HEK293 (cell line): ENCODE measurements at regions not wholly inside any gene's neighbourhood (a gene's known extent, or its start where the extent isn't known, plus 50 kb on each side); places are given as distances from the start of the nearest gene placed in this dataset.

ENCODE experiments used
- CTCF ChIA-PET: fragments of 350-600 bp; formaldehyde crosslinking; extraction: SDS; loops from one replicate; lab custom pipeline; 2021; ENCODE audit warnings: antibody characterized with exemption; lab: Yijun Ruan, JAX
- POLR2A ChIA-PET: fragments of 300-600 bp; formaldehyde crosslinking; extraction: SDS; loops from one replicate; lab custom pipeline; 2020; ENCODE audit warnings: antibody characterized with exemption, inconsistent platforms; lab: Yijun Ruan, JAX
- H3K27ac ChIP-seq: fragments of 200-500 bp; sonication (Bioruptor generic); 2 replicates; pipeline ENCODE4 v1.5.1; 2014; ENCODE audit warnings: low read depth, low read length, control low read depth, inconsistent platforms; ENCODE audit errors: extremely low read depth
- H3K36me3 ChIP-seq, 2 experiments: fragments of 200-500 bp in 1 of 2; sonication (Bioruptor generic) in 1 of 2; 1 replicate in 1 of 2; 2 replicates in 1 of 2; pipeline ENCODE4 v1.5.1; 2014 to 2017; ENCODE audit warnings: inconsistent platforms in 2 of 2, low read length in 2 of 2; ENCODE audit not compliant: control insufficient read depth in 2 of 2, insufficient read depth in 1 of 2
- H3K4me1 ChIP-seq: fragments of 200-500 bp; sonication (Bioruptor generic); 2 replicates; pipeline ENCODE4 v1.5.1; 2014; ENCODE audit warnings: mild to moderate bottlenecking, low read length, inconsistent platforms; ENCODE audit not compliant: control insufficient read depth, insufficient read depth
- H3K4me3 ChIP-seq: 2 replicates; pipeline ENCODE4 v1.5.1; 2011; ENCODE audit warnings: low read depth, mild to moderate bottlenecking, control low read depth, low read length, moderate library complexity
- H3K9me3 ChIP-seq: fragments of 200-500 bp; sonication (Bioruptor generic); 2 replicates; pipeline ENCODE4 v1.5.1; 2014; ENCODE audit warnings: low read depth, low read length, inconsistent platforms; ENCODE audit not compliant: control insufficient read depth, insufficient read depth
- CTCF ChIP-seq: fragments of 450-650 bp; formaldehyde crosslinking; IDR thresholded peaks from 2 replicates; pipeline ENCODE4 v1.5.1; 2016; ENCODE audit warnings: missing biosample characterization, missing genetic modification characterization
- EGR2 ChIP-seq: fragments of 450-650 bp; formaldehyde crosslinking; IDR thresholded peaks from 2 replicates; pipeline ENCODE4 v1.5.1; 2016; ENCODE audit warnings: low read depth, missing biosample characterization, missing genetic modification characterization
- FEZF1 ChIP-seq: fragments of 450-650 bp; formaldehyde crosslinking; IDR thresholded peaks from 2 replicates; pipeline ENCODE4 v1.5.1; 2016; ENCODE audit warnings: missing biosample characterization, missing genetic modification characterization
- GFI1B ChIP-seq: fragments of 450-650 bp; formaldehyde crosslinking; IDR thresholded peaks from 2 replicates; pipeline ENCODE4 v1.5.1; 2016; ENCODE audit warnings: missing biosample characterization, missing genetic modification characterization
- GLIS1 ChIP-seq: fragments of 450-650 bp; formaldehyde crosslinking; IDR thresholded peaks from 2 replicates; pipeline ENCODE4 v1.5.1; 2016; ENCODE audit warnings: missing biosample characterization, missing genetic modification characterization
- KLF7 ChIP-seq: fragments of 450-650 bp; formaldehyde crosslinking; IDR thresholded peaks from 2 replicates; pipeline ENCODE4 v1.5.1; 2016; ENCODE audit warnings: missing biosample characterization, missing genetic modification characterization, borderline replicate concordance
- KLF9 ChIP-seq: fragments of 450-650 bp; formaldehyde crosslinking; IDR thresholded peaks from 2 replicates; pipeline ENCODE4 v1.5.1; 2016; ENCODE audit warnings: missing biosample characterization, missing genetic modification characterization, low read depth
- MYNN ChIP-seq: fragments of 450-650 bp; formaldehyde crosslinking; IDR thresholded peaks from 2 replicates; pipeline ENCODE4 v1.5.1; 2016; ENCODE audit warnings: missing biosample characterization, missing genetic modification characterization, borderline replicate concordance
- REPIN1 ChIP-seq: fragments of 450-650 bp; formaldehyde crosslinking; IDR thresholded peaks from 2 replicates; pipeline ENCODE4 v1.5.1; 2017; ENCODE audit warnings: missing biosample characterization, missing genetic modification characterization, low read depth
- SETDB1 ChIP-seq: IDR thresholded peaks from one replicate; pipeline ENCODE4 v1.6.1; 2017; ENCODE audit warnings: mild to moderate bottlenecking, low read length, moderate library complexity, mixed read lengths; ENCODE audit not compliant: insufficient read length
- YY2 ChIP-seq: fragments of 450-650 bp; formaldehyde crosslinking; IDR thresholded peaks from 2 replicates; pipeline ENCODE4 v1.5.1; 2016; ENCODE audit warnings: missing biosample characterization, missing genetic modification characterization
- ZBTB21 ChIP-seq: fragments of 450-650 bp; formaldehyde crosslinking; IDR thresholded peaks from 2 replicates; pipeline ENCODE4 v1.5.1; 2017; ENCODE audit warnings: missing biosample characterization, missing genetic modification characterization
- ZBTB44 ChIP-seq: fragments of 450-650 bp; IDR thresholded peaks from 2 replicates; pipeline ENCODE4 v1.5.1; 2018; ENCODE audit warnings: missing biosample characterization, mild to moderate bottlenecking, missing genetic modification characterization
- ZFP41 ChIP-seq: fragments of 450-650 bp; formaldehyde crosslinking; IDR thresholded peaks from 2 replicates; pipeline ENCODE4 v1.5.1; 2016; ENCODE audit warnings: missing biosample characterization, missing genetic modification characterization, borderline replicate concordance
- ZFP69B ChIP-seq: fragments of 450-650 bp; formaldehyde crosslinking; IDR thresholded peaks from 2 replicates; pipeline ENCODE4 v1.5.1; 2016; ENCODE audit warnings: missing biosample characterization, missing genetic modification characterization
- ZNF169 ChIP-seq: fragments of 450-650 bp; formaldehyde crosslinking; IDR thresholded peaks from 2 replicates; pipeline ENCODE4 v1.5.1; 2016; ENCODE audit warnings: missing biosample characterization, missing genetic modification characterization
- ZNF211 ChIP-seq: fragments of 450-650 bp; formaldehyde crosslinking; IDR thresholded peaks from 2 replicates; pipeline ENCODE4 v1.5.1; 2016; ENCODE audit warnings: low read depth, missing biosample characterization, missing genetic modification characterization
- ZNF350 ChIP-seq: fragments of 450-650 bp; formaldehyde crosslinking; IDR thresholded peaks from 2 replicates; pipeline ENCODE4 v1.5.0; 2017; ENCODE audit warnings: missing biosample characterization, mild to moderate bottlenecking, missing genetic modification characterization
- ZNF37A ChIP-seq: fragments of 450-650 bp; IDR thresholded peaks from 2 replicates; pipeline ENCODE4 v1.5.1; 2018; ENCODE audit warnings: missing biosample characterization, missing genetic modification characterization
- ZNF394 ChIP-seq: fragments of 450-650 bp; formaldehyde crosslinking; IDR thresholded peaks from 2 replicates; pipeline ENCODE4 v1.5.1; 2016; ENCODE audit warnings: missing biosample characterization, missing genetic modification characterization, mild to moderate bottlenecking, moderate library complexity, borderline replicate concordance
- ZNF426 ChIP-seq: fragments of 450-650 bp; formaldehyde crosslinking; IDR thresholded peaks from 2 replicates; pipeline ENCODE4 v1.5.1; 2017; ENCODE audit warnings: missing biosample characterization, missing genetic modification characterization, mild to moderate bottlenecking, inconsistent platforms, moderate library complexity
- ZNF514 ChIP-seq: fragments of 450-650 bp; formaldehyde crosslinking; IDR thresholded peaks from 2 replicates; pipeline ENCODE4 v1.5.1; 2016; ENCODE audit warnings: missing biosample characterization, missing genetic modification characterization
- ZNF600 ChIP-seq: fragments of 450-650 bp; formaldehyde crosslinking; IDR thresholded peaks from 2 replicates; pipeline ENCODE4 v1.5.1; 2016; ENCODE audit warnings: missing biosample characterization, missing genetic modification characterization
- ZNF660 ChIP-seq: fragments of 450-650 bp; IDR thresholded peaks from 2 replicates; pipeline ENCODE4 v1.5.1; 2018; ENCODE audit warnings: missing biosample characterization, mild to moderate bottlenecking, missing genetic modification characterization
- ZNF843 ChIP-seq: fragments of 450-650 bp; formaldehyde crosslinking; IDR thresholded peaks from 2 replicates; pipeline ENCODE4 v1.5.1; 2016; ENCODE audit warnings: missing biosample characterization, missing genetic modification characterization
- ZXDB ChIP-seq: fragments of 450-650 bp; formaldehyde crosslinking; IDR thresholded peaks from 2 replicates; pipeline ENCODE4 v1.5.1; 2016; ENCODE audit warnings: missing biosample characterization, missing genetic modification characterization
- TF ChIP-seq, protein P1 (sequence below): fragments of 450-650 bp; formaldehyde crosslinking; IDR thresholded peaks from 2 replicates; pipeline ENCODE4 v1.5.1; 2016; ENCODE audit warnings: missing biosample characterization, missing genetic modification characterization
- TF ChIP-seq, protein P2 (sequence below): fragments of 450-650 bp; formaldehyde crosslinking; IDR thresholded peaks from 2 replicates; pipeline ENCODE4 v1.5.1; 2017; ENCODE audit warnings: missing biosample characterization, missing genetic modification characterization

DNA sequence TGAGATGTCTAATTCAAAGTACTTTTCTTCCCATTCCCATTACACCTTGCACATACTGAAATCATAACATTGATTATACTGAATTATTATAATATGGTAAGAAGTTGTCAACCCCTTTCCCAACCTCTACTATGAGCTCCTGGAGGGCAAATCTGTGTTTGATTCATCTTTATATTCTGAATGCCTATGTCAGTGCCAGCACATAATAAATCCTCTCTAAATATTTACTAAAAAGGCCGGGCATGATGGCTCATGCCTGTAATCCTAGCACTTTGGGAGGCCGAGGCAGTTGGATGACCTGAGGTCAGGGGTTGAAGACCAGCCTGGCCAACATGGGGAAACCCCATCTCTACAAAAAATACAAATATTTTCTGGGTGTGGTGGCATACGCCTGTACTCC lies 392.5 kb upstream of the CADM2 start:
- no peaks in the 10 kb centered on the region for H3K36me3 ChIP-seq
- TF ChIP-seq ZXDB (tag by site-specific recombination), result no peak
- no peak for TF ChIP-seq REPIN1 (tag by site-specific recombination)
- no peak for TF ChIP-seq ZNF660
- TF ChIP-seq ZBTB44 (tag by site-specific recombination), result no peak
- no peak for TF ChIP-seq CTCF (tag by site-specific recombination)
- no peak overlapping the region for H3K27ac ChIP-seq
- no peaks in the 10 kb centered on the region for H3K9me3 ChIP-seq
- CTCF ChIA-PET, result no interaction called here
- no peaks in the 10 kb centered on the region for H3K4me1 ChIP-seq
- no peak overlapping the region for H3K4me3 ChIP-seq
- POLR2A ChIA-PET, result no interaction called here

DNA sequence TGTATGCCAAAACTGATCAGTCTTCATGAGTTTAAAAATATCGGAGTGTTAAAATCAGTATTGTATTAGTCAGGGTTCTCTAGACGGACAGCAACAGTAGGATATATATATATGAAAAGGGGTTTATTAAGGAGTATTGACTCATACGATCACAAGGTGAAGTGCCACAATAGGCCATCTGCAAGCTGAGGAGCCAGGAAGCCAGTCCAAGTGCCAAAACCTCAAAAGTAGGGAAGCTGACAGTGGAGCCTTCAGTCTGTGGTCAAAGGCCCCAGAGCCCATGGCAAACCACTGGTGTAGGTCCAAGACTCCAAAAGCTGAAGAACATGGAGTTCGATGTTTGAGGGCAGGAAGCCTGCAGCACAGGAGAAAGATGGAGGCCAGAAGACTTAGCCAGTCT lies 391.0 kb upstream of the CADM2 start:
- no peak overlapping the region for H3K27ac ChIP-seq
- CTCF ChIA-PET, result no interaction called here
- no peaks in the 10 kb centered on the region for H3K36me3 ChIP-seq
- POLR2A ChIA-PET, result no interaction called here
- no peaks in the 10 kb centered on the region for H3K9me3 ChIP-seq
- no peak for TF ChIP-seq SETDB1
- no peak for TF ChIP-seq ZNF211 (tag by site-specific recombination)
- no peak for TF ChIP-seq REPIN1 (tag by site-specific recombination)
- TF ChIP-seq YY2, result no peak
- no peak for TF ChIP-seq ZFP41
- TF ChIP-seq ZNF426 (tag by site-specific recombination), result no peak
- TF ChIP-seq FEZF1 (tag by site-specific recombination), result no peak
- TF ChIP-seq, protein P1, sequence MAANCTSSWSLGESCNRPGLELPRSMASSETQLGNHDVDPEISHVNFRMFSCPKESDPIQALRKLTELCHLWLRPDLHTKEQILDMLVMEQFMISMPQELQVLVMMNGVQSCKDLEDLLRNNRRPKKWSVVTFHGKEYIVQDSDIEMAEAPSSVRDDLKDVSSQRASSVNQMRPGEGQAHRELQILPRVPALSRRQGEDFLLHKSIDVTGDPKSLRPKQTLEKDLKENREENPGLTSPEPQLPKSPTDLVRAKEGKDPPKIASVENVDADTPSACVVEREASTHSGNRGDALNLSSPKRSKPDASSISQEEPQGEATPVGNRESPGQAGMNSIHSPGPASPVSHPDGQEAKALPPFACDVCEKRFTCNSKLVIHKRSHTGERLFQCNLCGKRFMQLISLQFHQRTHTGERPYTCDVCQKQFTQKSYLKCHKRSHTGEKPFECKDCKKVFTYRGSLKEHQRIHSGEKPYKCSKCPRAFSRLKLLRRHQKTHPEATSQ, result no peak
- TF ChIP-seq MYNN (tag by site-specific recombination), result no peak
- no peak for TF ChIP-seq ZNF350
- TF ChIP-seq GFI1B (tag by site-specific recombination), result no peak
- TF ChIP-seq KLF9 (tag by site-specific recombination), result no peak
- no peak for TF ChIP-seq ZNF514 (tag by site-specific recombination)
- no peak for TF ChIP-seq ZBTB21 (tag by site-specific recombination)
- no peaks in the 10 kb centered on the region for H3K4me1 ChIP-seq
- no peak overlapping the region for H3K4me3 ChIP-seq

DNA sequence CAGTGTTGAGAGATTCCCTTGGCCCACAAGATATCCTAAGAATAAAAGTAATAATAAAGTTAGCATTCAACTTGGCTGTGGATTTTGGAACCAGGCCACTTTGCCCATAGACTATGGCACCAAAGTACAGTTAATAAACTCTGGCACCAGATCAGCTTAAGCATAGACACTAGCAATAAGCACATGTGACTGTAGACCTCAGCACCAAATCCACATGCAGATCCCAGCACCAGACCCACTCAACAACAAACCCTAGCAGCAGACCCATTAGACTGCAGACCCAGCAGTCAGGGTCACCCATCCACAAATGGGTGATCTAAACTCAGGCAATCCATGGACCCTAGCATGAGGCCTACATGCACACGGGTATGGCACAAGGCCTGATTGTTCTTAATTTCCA lies 384.8 kb upstream of the CADM2 start:
- no peaks in the 10 kb centered on the region for H3K4me1 ChIP-seq
- no peak overlapping the region for H3K4me3 ChIP-seq
- ChIA-PET CTCF (no interaction called here), POLR2A (no interaction called here)
- H3K9me3 ChIP-seq, result no peaks in the 10 kb centered on the region
- H3K27ac ChIP-seq, result no peak overlapping the region
- H3K36me3 ChIP-seq, result no peaks in the 10 kb centered on the region
- TF ChIP-seq SETDB1 (no peak), ZNF169 (no peak), ZNF37A (tag by site-specific recombination) (no peak), ZFP69B (tag by site-specific recombination) (no peak), EGR2 (tag by site-specific recombination) (no peak), ZNF394 (tag by site-specific recombination) (no peak), REPIN1 (tag by site-specific recombination) (no peak), KLF7 (tag by site-specific recombination) (no peak), ZNF600 (no peak), ZNF514 (tag by site-specific recombination) (no peak), ZNF843 (tag by site-specific recombination) (no peak), GLIS1 (tag by site-specific recombination) (no peak)
- TF ChIP-seq, protein P2, sequence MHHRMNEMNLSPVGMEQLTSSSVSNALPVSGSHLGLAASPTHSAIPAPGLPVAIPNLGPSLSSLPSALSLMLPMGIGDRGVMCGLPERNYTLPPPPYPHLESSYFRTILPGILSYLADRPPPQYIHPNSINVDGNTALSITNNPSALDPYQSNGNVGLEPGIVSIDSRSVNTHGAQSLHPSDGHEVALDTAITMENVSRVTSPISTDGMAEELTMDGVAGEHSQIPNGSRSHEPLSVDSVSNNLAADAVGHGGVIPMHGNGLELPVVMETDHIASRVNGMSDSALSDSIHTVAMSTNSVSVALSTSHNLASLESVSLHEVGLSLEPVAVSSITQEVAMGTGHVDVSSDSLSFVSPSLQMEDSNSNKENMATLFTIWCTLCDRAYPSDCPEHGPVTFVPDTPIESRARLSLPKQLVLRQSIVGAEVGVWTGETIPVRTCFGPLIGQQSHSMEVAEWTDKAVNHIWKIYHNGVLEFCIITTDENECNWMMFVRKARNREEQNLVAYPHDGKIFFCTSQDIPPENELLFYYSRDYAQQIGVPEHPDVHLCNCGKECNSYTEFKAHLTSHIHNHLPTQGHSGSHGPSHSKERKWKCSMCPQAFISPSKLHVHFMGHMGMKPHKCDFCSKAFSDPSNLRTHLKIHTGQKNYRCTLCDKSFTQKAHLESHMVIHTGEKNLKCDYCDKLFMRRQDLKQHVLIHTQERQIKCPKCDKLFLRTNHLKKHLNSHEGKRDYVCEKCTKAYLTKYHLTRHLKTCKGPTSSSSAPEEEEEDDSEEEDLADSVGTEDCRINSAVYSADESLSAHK (tag by site-specific recombination), result no peak
